D341Med (cell line): ENCODE measurements at regions not wholly inside any gene's neighbourhood (a gene's known extent, or its start where the extent isn't known, plus 50 kb on each side); places are given as distances from the start of the nearest gene placed in this dataset.

Experiments used
- DNase-seq: peaks from one replicate; pipeline ENCODE4 v3.0.0; 2012; ENCODE audit warnings: low spot score

DNA sequence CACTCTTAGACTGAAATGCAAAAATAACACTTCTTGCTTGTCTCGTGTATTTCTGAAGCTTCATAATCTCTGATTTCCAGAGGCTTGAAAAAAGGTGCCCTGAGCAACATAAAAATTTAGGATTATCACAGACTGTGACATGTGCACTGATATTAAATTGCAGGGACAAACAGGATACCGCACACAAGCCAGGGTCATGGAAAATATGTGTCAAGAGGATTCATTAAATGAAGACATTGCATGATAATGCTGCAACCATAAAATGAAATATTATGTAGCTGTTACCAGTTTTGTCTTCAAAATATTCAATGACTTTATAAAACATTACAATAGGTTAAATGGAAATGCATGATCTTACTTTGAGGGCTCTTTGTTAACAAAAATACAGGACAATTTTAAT is 328.0 kb downstream of the KCTD8 start:
- no peak for DNase-seq

DNA sequence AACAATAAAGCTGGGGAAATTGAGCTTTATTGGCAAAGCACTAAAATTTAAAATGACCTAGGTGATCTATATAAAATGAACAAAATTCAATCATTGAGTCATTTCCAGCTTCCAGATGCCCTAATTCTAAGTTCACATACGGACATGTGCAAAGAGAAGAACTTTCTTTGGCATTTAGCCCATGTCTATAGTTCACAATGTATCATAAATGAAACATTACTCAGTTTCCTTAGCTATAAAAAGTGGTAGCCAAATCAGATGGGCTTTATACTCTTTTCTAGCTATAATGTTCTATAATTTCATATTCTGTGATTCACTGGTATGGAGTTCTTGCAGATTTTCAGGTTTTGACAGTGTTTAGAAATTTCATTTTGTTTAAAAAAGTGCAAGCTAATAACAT is 327.4 kb downstream of the KCTD8 start:
- no peak for DNase-seq
